ENCODE measurements at regions not wholly inside any gene's neighbourhood (a gene's known extent, or its start where the extent isn't known, plus 50 kb on each side); places are given as distances from the start of the nearest gene placed in this dataset.

GRCh38 chr12:40579687-40580086 lies 112.6 kb upstream of the CNTN1 start:
- TF ChIP-seq CTCF (conservative IDR thresholded peaks at IDR 0.05) (no peak), EZH2 (IDR thresholded peaks at IDR 0.05; ENCODE audit: low read depth) (no peak)
